ENCODE measurements at regions not wholly inside any gene's neighbourhood (a gene's known extent, or its start where the extent isn't known, plus 50 kb on each side); places are given as distances from the start of the nearest gene placed in this dataset.

DNA sequence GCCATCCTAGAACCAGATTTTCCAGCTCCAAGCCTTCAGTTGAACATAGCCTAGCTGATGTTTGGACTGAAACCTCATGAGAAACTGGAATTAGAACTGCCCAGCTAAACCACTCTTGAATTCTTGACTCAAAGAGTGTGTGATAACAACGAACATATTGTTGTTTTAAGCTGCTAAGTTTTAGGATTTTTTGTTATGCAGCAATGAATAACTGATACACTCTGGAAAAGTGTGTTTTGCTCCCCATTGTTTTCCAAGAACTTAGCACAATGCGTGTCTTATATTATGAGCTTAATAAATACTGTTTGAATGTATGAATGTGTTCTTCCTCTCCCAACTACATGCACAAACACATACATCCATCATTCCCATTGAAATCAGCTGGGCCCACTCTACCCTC is 379.6 kb downstream of the EDEM1 start:
- TF ChIP-seq, protein P1, sequence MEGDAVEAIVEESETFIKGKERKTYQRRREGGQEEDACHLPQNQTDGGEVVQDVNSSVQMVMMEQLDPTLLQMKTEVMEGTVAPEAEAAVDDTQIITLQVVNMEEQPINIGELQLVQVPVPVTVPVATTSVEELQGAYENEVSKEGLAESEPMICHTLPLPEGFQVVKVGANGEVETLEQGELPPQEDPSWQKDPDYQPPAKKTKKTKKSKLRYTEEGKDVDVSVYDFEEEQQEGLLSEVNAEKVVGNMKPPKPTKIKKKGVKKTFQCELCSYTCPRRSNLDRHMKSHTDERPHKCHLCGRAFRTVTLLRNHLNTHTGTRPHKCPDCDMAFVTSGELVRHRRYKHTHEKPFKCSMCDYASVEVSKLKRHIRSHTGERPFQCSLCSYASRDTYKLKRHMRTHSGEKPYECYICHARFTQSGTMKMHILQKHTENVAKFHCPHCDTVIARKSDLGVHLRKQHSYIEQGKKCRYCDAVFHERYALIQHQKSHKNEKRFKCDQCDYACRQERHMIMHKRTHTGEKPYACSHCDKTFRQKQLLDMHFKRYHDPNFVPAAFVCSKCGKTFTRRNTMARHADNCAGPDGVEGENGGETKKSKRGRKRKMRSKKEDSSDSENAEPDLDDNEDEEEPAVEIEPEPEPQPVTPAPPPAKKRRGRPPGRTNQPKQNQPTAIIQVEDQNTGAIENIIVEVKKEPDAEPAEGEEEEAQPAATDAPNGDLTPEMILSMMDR (IDR thresholded peaks at IDR 0.05): no peak
- TF ChIP-seq POLR2A (IDR thresholded peaks at IDR 0.05): no peak

All from Peyer's patch (tissue), 4 donors.